ENCODE measurements at regions not wholly inside any gene's neighbourhood (a gene's known extent, or its start where the extent isn't known, plus 50 kb on each side); places are given as distances from the start of the nearest gene placed in this dataset.

DNA sequence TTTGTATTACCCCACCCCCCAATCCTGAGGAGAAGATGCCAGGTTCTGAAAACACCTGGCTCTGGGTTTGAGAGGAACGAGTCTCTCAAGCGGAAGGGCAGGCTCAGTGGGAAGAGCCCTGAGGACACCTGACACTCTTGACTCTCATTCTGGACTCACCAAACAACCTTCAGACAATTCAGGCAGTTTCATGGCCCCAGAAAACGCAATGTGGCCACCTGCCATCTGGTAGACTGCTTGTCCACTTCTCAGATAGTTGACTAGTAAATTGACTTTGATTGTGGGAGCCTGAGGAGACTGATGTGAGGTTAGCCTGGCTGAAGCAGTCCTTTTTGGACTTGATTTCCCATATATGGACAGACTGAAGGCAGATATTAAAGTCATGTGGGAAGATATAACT, 117.5 kb upstream of the FSTL4 start:
- peaks cover 2% of the 10 kb centered on the region for H3K27me3 ChIP-seq (ENCODE audit: control insufficient read depth, insufficient read depth, low read length)
- no peaks in the 10 kb centered on the region for H3K36me3 ChIP-seq (ENCODE audit: control insufficient read depth, insufficient read depth, low read length)
- H3K4me3 ChIP-seq (ENCODE audit: low read length) = no peak overlapping the region
- no peak overlapping the region for H3K27ac ChIP-seq (ENCODE audit: low read length)
- no peaks in the 10 kb centered on the region for H3K4me1 ChIP-seq (ENCODE audit: control insufficient read depth, insufficient read depth, low read length)
- no peak for DNase-seq
- WGBS (ENCODE audit: insufficient coverage, low lambda C conversion rate) = no CpG with 5 or more reads among the region's 3 CpGs
- H3K9me3 ChIP-seq (ENCODE audit: control insufficient read depth, low read depth, low read length) = no peaks in the 10 kb centered on the region

DNA sequence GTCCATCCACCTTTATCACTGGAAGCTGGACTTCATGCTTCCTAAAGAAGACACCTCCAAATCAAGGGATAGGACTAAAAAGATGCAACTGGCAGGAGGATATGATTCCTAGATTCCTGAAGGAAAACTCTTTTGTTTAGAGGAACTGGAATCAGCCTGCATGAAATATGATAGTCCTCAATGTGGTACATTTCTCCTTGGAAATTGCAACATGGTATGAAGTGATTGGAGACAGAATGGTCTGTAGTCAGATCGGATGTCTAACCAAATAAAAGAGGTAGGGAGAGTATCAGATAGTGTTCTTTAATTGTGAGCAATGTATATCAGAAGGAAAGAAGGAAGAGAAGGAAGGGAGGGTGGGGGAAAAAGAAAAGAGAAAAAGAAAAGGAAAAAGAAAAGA, 116.1 kb upstream of the FSTL4 start:
- DNase-seq = no peak
- Histone ChIP-seq H3K9me3 (ENCODE audit: control insufficient read depth, low read depth, low read length) (no peaks in the 10 kb centered on the region), H3K4me3 (ENCODE audit: low read length) (no peak overlapping the region), H3K4me1 (ENCODE audit: control insufficient read depth, insufficient read depth, low read length) (no peaks in the 10 kb centered on the region), H3K27me3 (ENCODE audit: control insufficient read depth, insufficient read depth, low read length) (peaks cover 2% of the 10 kb centered on the region), H3K27ac (ENCODE audit: low read length) (no peak overlapping the region), H3K36me3 (ENCODE audit: control insufficient read depth, insufficient read depth, low read length) (no peaks in the 10 kb centered on the region)
- WGBS (ENCODE audit: insufficient coverage, low lambda C conversion rate) = 80% methylated on average over 1 of the region's 1 CpG

DNA sequence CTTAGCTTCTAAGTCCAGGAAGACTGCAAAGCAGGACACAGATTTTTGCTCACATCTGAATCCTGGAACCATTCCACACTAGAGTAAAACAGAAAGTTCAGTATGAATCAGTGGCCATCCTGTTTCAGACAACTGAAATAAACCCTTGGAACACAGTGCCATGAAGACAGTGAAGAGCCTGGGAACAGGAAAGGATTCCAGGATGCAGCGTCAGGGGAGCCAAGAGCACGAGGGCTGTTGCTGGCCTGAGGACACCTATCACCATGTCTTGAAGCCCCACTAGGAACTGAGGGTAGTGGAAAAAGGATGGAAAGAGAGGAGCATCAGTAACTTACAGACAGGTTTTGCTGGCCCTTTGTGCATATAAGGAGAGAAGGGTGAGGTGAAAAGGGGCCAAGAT, 115.3 kb upstream of the FSTL4 start:
- no peak overlapping the region for H3K27ac ChIP-seq (ENCODE audit: low read length)
- no peak for DNase-seq
- no CpG with 5 or more reads among the region's 2 CpGs for WGBS (ENCODE audit: insufficient coverage, low lambda C conversion rate)

DNA sequence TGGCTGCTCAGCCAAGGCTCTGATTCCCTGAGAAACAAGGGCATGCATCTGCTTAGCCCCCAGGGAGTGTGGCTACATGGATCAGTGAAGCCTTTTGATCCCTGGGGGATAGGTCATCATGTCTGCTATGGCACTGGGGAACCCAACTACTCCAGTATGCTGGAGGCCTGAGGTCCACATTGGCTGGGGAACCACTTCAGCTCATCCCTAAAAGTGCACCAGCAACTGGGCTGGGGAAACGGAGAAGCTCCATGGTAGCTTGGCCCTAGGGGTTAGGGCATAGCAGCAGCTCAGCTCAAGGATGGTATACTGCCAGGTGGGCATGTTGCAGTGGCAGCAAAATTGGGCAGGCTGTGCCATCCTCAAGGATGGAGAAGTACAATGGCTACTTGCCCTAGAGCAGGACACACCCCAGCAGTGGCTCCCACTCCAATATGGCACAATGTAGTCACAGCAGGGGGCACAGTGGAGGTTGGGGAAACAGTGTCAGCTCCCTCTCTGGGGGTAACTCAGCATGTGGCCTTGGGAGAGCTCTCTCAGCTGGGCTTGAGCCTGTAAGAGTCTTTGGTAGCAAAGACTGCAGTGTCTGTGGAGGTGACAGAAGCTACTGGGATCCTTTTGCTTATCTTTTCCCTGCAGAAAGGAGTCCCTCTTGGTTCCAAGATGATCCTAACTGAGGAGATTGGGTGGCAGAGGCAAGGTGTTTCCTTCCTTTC, 111.5 kb upstream of the FSTL4 start:
- no CpG with 5 or more reads among the region's 1 CpG for WGBS (ENCODE audit: insufficient coverage, low lambda C conversion rate)
- H3K27ac ChIP-seq (ENCODE audit: low read length) = no peak overlapping the region

More for the DNA sequence above, 115.3 kb upstream of the FSTL4 start:
- Histone ChIP-seq H3K36me3 (ENCODE audit: control insufficient read depth, insufficient read depth, low read length) (no peaks in the 10 kb centered on the region), H3K27me3 (ENCODE audit: control insufficient read depth, insufficient read depth, low read length) (peaks cover 2% of the 10 kb centered on the region), H3K4me1 (ENCODE audit: control insufficient read depth, insufficient read depth, low read length) (no peaks in the 10 kb centered on the region), H3K9me3 (ENCODE audit: control insufficient read depth, low read depth, low read length) (no peaks in the 10 kb centered on the region), H3K4me3 (ENCODE audit: low read length) (no peak overlapping the region)

DNA sequence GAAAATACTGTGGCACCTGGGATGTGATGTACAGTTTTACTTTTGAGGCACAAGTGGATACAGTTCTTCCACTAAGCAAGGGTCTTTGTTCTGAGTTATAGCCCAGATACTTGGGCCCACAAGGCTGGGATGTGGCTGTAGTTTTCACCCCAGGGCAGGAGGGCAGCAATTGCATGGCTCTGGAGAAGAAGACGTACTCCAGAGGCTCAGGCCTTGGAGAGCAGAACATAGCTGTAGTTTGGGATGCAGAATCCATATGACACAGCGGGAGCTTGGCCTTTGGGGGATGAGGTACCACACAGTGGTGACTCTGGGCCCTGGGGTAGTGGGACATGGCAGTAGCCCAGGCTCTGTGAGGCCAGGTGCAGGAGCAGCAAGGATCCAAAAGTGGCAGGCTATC, 110.8 kb upstream of the FSTL4 start:
- DNase-seq = no peak
- Histone ChIP-seq H3K36me3 (ENCODE audit: control insufficient read depth, insufficient read depth, low read length) (no peaks in the 10 kb centered on the region), H3K4me1 (ENCODE audit: control insufficient read depth, insufficient read depth, low read length) (no peaks in the 10 kb centered on the region), H3K9me3 (ENCODE audit: control insufficient read depth, low read depth, low read length) (no peaks in the 10 kb centered on the region), H3K27ac (ENCODE audit: low read length) (no peak overlapping the region), H3K4me3 (ENCODE audit: low read length) (no peak overlapping the region), H3K27me3 (ENCODE audit: control insufficient read depth, insufficient read depth, low read length) (peaks cover 2% of the 10 kb centered on the region)
- WGBS (ENCODE audit: insufficient coverage, low lambda C conversion rate) = no CpG with 5 or more reads among the region's 2 CpGs

More for the DNA sequence above, 111.5 kb upstream of the FSTL4 start:
- no peak overlapping the region for H3K4me3 ChIP-seq (ENCODE audit: low read length)
- no peaks in the 10 kb centered on the region for H3K9me3 ChIP-seq (ENCODE audit: control insufficient read depth, low read depth, low read length)
- peaks cover 2% of the 10 kb centered on the region for H3K27me3 ChIP-seq (ENCODE audit: control insufficient read depth, insufficient read depth, low read length)
- H3K4me1 ChIP-seq (ENCODE audit: control insufficient read depth, insufficient read depth, low read length) = no peaks in the 10 kb centered on the region
- H3K36me3 ChIP-seq (ENCODE audit: control insufficient read depth, insufficient read depth, low read length) = no peaks in the 10 kb centered on the region
- no peak for DNase-seq

DNA sequence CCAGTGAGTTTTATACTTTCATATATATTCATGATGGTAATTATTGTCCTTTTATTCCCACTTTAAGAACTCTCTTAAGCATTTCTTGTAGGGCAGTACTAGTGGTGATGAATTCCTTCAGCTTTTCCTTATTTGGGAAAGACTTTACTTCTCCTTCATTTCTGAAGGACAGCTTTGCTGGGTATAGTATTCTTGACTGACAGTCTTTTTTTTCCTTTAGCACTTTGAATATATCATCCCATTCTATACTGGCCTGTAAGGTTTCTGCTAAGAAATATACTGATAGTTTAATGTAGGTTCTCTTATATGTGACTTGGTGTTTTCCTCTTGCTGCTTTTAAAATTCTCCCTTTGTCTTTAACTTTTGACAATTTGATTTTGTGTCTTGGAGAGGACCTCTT, 109.0 kb upstream of the FSTL4 start:
- Histone ChIP-seq H3K9me3 (ENCODE audit: control insufficient read depth, low read depth, low read length) (no peaks in the 10 kb centered on the region), H3K4me3 (ENCODE audit: low read length) (no peak overlapping the region), H3K27me3 (ENCODE audit: control insufficient read depth, insufficient read depth, low read length) (peaks cover 2% of the 10 kb centered on the region), H3K36me3 (ENCODE audit: control insufficient read depth, insufficient read depth, low read length) (no peaks in the 10 kb centered on the region), H3K27ac (ENCODE audit: low read length) (no peak overlapping the region), H3K4me1 (ENCODE audit: control insufficient read depth, insufficient read depth, low read length) (no peaks in the 10 kb centered on the region)
- DNase-seq = no peak

DNA sequence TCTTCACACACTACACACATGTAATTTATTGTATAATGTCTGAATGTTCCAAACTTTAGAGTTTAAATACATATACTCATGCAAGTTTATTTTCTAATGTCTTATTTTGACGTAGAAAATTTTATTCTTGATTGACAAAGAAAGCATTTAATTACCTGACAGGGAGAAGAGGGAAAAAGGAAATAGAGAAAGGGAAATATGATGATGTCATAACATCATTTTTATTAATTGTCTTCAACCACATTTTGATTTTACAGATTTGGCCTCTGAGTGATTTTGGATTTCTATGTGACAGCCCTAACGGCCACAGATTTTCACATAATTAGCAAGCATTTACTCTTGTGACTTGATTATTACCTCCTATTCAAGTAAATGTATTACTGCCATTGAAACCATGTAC, 106.1 kb upstream of the FSTL4 start:
- Histone ChIP-seq H3K4me1 (ENCODE audit: control insufficient read depth, insufficient read depth, low read length) (no peaks in the 10 kb centered on the region), H3K27me3 (ENCODE audit: control insufficient read depth, insufficient read depth, low read length) (no peaks in the 10 kb centered on the region), H3K36me3 (ENCODE audit: control insufficient read depth, insufficient read depth, low read length) (no peaks in the 10 kb centered on the region), H3K27ac (ENCODE audit: low read length) (no peak overlapping the region), H3K4me3 (ENCODE audit: low read length) (no peak overlapping the region), H3K9me3 (ENCODE audit: control insufficient read depth, low read depth, low read length) (no peaks in the 10 kb centered on the region)
- WGBS (ENCODE audit: insufficient coverage, low lambda C conversion rate) = 88% methylated on average over 1 of the region's 2 CpGs
- no peak for DNase-seq

DNA sequence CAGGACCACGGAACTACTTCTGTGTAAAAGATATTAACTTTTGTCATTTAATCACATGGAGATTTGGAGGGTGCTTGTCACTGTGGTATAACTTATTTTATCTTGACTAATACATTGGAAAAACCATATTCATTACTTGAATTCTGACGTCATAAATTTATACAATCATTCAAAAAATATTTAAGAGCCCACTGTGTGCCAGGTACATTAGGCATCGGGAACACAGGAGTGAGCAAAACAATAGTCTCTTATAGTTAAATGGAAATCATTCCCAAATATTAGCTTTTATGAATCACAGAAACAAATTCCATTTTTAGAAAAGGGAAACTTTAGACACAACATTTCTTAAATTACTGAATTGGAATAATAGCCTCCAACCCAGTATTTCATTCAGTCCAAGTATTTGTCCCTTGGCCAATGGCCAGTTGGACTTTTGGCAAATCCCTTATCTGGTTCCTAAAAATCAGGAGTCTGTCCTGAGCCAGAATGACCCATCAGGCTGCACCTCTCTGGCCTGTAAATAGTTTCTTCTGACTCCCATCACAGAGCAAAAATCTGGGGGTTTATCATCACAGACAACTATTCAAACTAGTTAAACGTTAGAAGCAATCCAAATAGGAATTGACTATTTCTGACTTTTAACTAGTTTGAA, 104.3 kb upstream of the FSTL4 start:
- Histone ChIP-seq H3K4me3 (ENCODE audit: low read length) (no peak overlapping the region), H3K9me3 (ENCODE audit: control insufficient read depth, low read depth, low read length) (no peaks in the 10 kb centered on the region), H3K4me1 (ENCODE audit: control insufficient read depth, insufficient read depth, low read length) (no peaks in the 10 kb centered on the region), H3K27me3 (ENCODE audit: control insufficient read depth, insufficient read depth, low read length) (no peaks in the 10 kb centered on the region), H3K27ac (ENCODE audit: low read length) (no peak overlapping the region), H3K36me3 (ENCODE audit: control insufficient read depth, insufficient read depth, low read length) (no peaks in the 10 kb centered on the region)
- WGBS (ENCODE audit: insufficient coverage, low lambda C conversion rate) = 81% methylated on average over 2 of the region's 4 CpGs
- DNase-seq = no peak

DNA sequence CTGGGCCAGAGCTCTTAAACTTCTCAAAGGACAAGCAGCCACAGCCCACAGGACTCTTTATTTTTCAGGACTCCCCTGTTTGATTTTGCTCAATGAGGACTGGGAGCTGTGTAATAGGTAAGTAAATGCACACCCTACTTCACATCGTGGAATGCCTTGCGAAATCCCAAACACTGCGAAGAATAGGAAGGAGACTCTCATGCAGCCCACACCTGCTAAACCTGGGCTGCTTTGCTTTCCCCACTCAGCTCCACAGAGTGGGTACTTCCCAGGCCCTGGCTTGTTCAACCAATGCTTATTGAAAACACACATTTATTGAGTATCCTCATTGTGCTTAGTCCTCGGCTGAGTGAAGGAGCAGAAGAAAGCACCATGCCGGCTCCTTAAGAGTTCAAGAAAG, 103.3 kb upstream of the FSTL4 start:
- Histone ChIP-seq H3K27ac (ENCODE audit: low read length) (no peak overlapping the region), H3K27me3 (ENCODE audit: control insufficient read depth, insufficient read depth, low read length) (no peaks in the 10 kb centered on the region), H3K4me1 (ENCODE audit: control insufficient read depth, insufficient read depth, low read length) (no peaks in the 10 kb centered on the region), H3K4me3 (ENCODE audit: low read length) (no peak overlapping the region), H3K36me3 (ENCODE audit: control insufficient read depth, insufficient read depth, low read length) (no peaks in the 10 kb centered on the region), H3K9me3 (ENCODE audit: control insufficient read depth, low read depth, low read length) (no peaks in the 10 kb centered on the region)
- 100% methylated on average over 1 of the region's 5 CpGs for WGBS (ENCODE audit: insufficient coverage, low lambda C conversion rate)
- DNase-seq = no peak

DNA sequence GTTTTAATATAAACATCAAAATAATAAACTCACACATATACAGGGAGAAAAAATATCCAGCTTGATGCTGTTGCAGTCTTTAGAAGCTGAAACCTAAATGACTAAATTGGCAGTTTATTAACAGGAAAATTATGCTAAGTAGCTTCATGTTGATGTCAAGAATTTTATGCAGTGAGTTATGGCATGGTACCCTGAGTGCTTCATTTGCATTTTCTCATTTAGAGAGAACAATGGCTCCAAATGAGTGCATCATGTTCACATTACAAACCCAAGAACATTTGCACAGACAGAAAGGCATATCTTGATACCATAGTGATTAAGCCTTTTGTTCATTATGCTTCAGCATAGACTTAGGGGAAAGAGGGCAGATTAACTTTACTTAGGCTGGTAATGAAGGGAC, 102.9 kb upstream of the FSTL4 start:
- Histone ChIP-seq H3K4me3 (ENCODE audit: low read length) (no peak overlapping the region), H3K27ac (ENCODE audit: low read length) (no peak overlapping the region), H3K4me1 (ENCODE audit: control insufficient read depth, insufficient read depth, low read length) (no peaks in the 10 kb centered on the region), H3K9me3 (ENCODE audit: control insufficient read depth, low read depth, low read length) (no peaks in the 10 kb centered on the region), H3K36me3 (ENCODE audit: control insufficient read depth, insufficient read depth, low read length) (no peaks in the 10 kb centered on the region), H3K27me3 (ENCODE audit: control insufficient read depth, insufficient read depth, low read length) (no peaks in the 10 kb centered on the region)
- no peak for DNase-seq
